LoVo (cell line): ENCODE measurements at regions not wholly inside any gene's neighbourhood (a gene's known extent, or its start where the extent isn't known, plus 50 kb on each side); places are given as distances from the start of the nearest gene placed in this dataset.

ENCODE experiments used
- DNase-seq: peaks from one replicate; pipeline ENCODE4 v3.0.0-alpha.2; 2016; ENCODE audit warnings: low spot score

- no peak for DNase-seq
Observed at GRCh38 chr4:3866813-3867129, 100.6 kb downstream of the ADRA2C start.

- no peak for DNase-seq
Observed at GRCh38 chr4:3867403-3868100, 101.4 kb downstream of the ADRA2C start.

DNA sequence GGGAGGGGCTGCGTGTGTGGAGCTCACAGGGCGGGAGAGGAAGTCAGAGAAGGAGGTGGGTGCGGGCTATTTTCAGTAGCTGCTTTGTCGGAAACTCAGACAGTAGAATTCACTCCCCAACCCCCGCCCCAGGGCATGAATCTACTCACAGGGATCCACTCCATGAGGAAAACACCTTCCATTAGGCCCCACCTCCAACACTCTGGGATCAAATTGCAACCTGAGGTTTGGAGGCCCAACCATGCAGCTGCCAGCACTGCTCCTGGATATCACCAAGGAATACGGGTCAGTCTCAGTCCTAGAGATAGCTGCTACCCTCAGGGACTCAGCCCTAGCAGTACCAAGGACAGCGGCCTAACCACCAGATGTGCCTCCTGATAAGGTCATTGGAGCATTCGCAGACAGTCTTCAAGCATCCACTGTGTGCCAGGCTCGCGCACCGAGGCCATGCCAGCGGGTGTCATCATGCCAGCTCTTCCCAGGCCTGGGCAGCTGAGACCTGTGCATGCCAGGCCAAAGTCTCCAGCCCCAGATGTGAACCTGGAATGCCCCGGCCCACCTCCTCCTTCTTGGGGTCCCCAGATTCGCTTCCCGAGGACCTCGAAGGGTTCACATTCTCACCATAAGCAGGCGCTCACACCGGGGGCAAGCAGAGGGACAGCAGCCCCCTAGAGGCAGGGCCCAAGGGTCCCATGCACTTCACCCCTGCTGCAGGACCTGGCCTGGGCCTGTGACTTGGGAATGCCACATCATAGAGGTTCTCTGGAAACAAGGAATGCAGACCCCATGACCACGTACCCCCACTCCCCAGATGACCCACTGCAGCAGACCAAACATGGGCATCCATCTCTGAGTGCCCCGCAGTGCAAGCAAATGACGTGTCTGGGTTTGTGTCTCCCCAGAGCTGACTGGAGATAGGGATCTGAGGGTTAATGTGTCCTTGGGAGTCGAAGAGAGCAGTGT, 102.3 kb downstream of the ADRA2C start:
- no peak for DNase-seq

DNA sequence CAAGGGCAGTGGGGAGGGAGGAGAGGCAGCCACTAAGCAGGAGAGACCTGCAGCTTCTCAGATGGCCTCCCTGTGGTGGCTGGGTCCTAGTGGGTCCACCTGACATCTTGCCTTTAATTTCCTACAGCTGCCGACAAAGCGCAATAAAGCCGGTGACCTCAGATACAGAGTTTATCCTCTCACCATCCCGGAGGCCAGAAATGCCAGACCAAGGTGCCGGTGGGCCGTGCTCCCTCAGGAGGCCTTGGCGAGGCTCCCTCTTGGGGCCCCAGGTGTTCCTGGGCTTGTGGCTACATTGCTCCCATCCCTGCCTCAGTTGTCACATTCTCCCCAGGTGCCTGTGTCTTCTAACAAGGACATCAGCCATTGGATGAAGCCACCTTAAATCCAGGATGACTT, 103.0 kb downstream of the ADRA2C start:
- DNase-seq = no peak

DNA sequence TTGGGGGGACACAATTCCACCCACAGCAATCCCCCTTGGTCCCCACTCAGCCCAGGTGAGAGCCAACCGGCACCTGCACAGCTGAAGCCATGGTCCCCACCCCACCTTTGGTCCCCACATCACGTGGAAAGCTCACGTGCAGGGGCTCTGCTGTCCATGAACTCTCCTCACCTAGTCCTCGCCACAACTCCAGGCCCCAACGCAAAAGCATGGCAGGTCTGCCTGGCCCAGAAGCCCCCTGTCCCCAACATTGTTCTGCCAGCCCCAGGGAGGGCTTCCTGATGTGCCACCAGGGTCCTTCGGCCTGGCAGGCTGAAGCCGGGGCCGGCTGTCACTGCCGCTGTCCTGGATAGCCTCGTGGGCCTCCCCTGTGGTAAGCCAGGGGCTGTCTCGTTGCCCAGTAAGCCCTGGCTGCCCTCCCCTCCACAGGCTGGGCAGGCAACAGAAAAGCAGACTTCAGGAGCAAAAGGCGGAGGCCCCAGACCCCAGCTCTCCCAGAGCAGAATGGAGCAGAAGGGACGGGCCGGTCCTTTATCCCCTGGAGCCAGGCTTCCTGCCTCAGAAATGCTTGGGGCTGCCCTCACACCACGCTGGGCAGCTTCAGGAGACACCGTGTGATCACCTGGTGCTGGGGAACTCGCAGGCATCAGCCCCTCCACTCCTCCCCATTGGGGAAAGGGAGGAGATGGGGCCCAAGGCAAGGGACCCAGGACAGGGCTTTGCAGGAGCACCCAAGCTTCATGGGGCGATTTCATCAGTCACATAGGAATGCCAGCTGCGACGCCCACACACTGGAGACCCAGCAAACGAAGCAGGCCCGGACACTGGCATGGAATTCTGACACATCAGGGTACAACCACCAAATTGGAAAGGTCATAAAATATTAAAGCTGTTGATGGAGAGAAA, 103.7 kb downstream of the ADRA2C start:
- DNase-seq = no peak

- DNase-seq = no peak
Observed at GRCh38 chr4:3870567-3870962, 104.4 kb downstream of the ADRA2C start.

DNA sequence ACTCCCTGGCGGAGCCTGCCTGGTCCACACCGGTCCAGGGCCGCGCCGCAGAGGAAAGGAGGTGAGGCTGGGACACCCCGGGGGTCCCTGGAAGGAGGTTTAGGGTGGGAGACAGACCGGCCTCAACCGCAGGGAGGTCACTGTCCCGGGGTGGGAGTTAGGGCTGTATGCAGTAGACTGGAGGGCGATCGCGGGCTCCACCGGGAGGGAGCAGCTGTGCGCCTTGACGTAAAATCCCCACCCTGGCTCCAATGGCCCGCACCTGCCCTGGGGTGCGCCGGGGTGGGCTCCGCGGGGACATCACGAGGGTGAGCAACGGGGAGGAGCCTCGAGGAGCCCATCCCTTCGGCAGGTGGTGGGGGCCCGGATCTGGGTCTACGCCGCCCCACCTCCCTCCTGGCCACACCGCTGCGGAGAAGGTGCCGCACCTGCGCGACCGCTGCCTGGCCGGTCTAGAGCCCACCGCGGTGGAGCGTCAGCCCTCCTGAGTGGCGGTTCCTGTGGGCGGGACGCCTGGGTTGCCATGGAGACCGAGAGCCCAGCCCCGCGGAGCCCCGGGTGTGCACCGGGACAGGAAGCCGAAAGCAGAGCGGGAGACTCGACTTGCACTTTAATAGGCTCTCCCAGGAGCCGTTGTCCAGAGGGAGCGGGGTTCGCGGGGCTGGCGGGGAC, 105.1 kb downstream of the ADRA2C start:
- DNase-seq = no peak

- DNase-seq = no peak
Observed at GRCh38 chr4:3871881-3872833, 106.0 kb downstream of the ADRA2C start.

- no peak for DNase-seq
Observed at GRCh38 chr4:3872834-3873313, 106.7 kb downstream of the ADRA2C start.

- no peak for DNase-seq
Observed at GRCh38 chr4:3873408-3874027, 107.3 kb downstream of the ADRA2C start.

- DNase-seq = no peak
Observed at GRCh38 chr4:3874028-3874415, 107.8 kb downstream of the ADRA2C start.

DNA sequence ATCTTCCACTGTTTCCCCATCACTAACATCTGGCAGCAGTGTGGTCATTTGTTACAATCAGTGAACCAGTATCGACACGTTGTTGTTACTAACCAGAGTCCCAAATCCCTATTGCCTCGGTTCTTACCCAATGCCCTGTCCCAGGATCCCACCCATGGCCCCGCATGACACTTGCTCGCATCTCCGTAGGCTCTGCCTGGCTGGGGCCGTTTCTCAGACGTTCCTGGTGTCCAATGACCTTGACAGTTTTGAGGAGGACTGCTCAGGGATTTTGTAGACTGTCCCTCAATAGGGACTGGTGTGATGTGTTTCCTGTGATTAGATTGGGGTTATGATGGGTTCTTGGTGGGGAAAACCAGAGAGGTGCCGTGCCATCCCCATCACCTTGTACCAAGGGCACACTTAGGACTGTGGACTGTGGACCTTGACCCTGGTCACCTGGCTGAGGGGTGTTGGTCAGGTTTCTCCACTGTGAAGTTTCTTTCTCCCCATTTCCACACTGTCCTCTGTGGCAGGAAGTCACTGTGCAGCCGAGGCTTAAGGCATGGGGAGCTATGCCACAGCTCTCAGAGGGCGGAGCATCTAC, 108.4 kb downstream of the ADRA2C start:
- no peak for DNase-seq

DNA sequence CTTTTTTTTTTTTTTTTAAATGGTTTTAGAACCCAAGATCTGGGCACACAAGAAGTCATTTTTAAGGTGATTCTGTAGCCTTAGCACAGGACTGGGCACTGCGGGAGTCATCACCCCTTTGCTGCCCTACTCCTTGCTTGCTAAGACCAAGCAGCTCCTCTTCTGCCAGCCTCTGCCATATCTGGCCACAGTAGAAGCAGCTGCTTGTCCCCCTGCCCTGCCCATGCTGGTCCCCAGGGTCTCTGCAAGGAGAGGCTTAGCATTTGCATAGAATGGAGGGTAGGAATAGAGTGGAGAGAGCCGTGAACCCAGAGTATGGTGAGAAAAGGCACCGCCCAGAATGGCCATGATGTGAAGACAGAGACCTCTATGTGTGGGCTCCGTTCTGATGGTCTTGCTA, 109.3 kb downstream of the ADRA2C start:
- DNase-seq = no peak

GRCh38 chr4:3876057-3876845, 110.1 kb downstream of the ADRA2C start:
- DNase-seq = peak; percentile 25

- no peak for DNase-seq
Observed at GRCh38 chr4:3877236-3877635, 111.1 kb downstream of the ADRA2C start.

- no peak for DNase-seq
Observed at GRCh38 chr4:3877868-3878267, 111.7 kb downstream of the ADRA2C start.

DNA sequence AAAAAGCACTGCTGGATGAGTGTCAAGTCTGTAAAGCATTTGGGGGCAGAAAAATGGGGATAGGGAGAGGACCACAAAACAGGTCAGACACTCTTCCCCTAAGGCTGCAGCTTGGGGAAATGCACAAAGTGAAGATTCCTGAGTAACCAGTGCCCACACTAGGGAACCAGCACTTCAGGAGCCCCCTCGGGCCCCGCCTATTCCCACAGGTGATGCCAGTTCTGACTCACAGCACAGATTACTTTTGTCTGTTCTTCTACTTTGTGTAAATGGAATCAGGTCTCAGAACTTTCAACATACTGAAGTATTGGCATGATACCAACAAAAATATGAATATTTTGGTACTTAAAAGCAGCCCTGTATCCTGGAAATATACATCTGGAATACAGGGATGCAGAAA, 112.5 kb downstream of the ADRA2C start:
- DNase-seq = no peak

- DNase-seq = no peak
Observed at GRCh38 chr4:3879681-3880614, 113.8 kb downstream of the ADRA2C start.
